Hematopoietic multipotent progenitor cell treated with erythropoietin and hydrocortisone succinate and interleukin-3 and kit ligand, for 4 days (in vitro differentiated cells): ENCODE measurements at regions not wholly inside any gene's neighbourhood (a gene's known extent, or its start where the extent isn't known, plus 50 kb on each side); places are given as distances from the start of the nearest gene placed in this dataset.

Source experiments
- DNase-seq: peaks from one replicate; pipeline ENCODE4 v3.0.0-alpha.2; 2015

- peak; percentile 29 for DNase-seq
These were observed 84.5 kb upstream of the ATP10A start for GRCh38 chr15:25947323-25948314.

- DNase-seq = no peak
These were observed 83.2 kb upstream of the ATP10A start for GRCh38 chr15:25946241-25946805.

GRCh38 chr15:25944386-25944785 is 81.3 kb upstream of the ATP10A start:
- no peak for DNase-seq

GRCh38 chr15:25943831-25944230 is 80.7 kb upstream of the ATP10A start:
- no peak for DNase-seq

- no peak for DNase-seq
These were observed 76.0 kb upstream of the ATP10A start for GRCh38 chr15:25939122-25939521.

- no peak for DNase-seq
These were observed 74.7 kb upstream of the ATP10A start for GRCh38 chr15:25937796-25938195.

- no peak for DNase-seq
These were observed 72.9 kb upstream of the ATP10A start for GRCh38 chr15:25936004-25936403.

- peak; percentile 84 for DNase-seq
These were observed 70.5 kb upstream of the ATP10A start for GRCh38 chr15:25933456-25934158.

- DNase-seq = no peak
These were observed 69.6 kb upstream of the ATP10A start for GRCh38 chr15:25932696-25933095.

GRCh38 chr15:25931851-25932250 is 68.7 kb upstream of the ATP10A start:
- DNase-seq = no peak

- no peak for DNase-seq
These were observed 67.8 kb upstream of the ATP10A start for GRCh38 chr15:25930931-25931330.
